ENCODE measurements at regions not wholly inside any gene's neighbourhood (a gene's known extent, or its start where the extent isn't known, plus 50 kb on each side); places are given as distances from the start of the nearest gene placed in this dataset.

DNA sequence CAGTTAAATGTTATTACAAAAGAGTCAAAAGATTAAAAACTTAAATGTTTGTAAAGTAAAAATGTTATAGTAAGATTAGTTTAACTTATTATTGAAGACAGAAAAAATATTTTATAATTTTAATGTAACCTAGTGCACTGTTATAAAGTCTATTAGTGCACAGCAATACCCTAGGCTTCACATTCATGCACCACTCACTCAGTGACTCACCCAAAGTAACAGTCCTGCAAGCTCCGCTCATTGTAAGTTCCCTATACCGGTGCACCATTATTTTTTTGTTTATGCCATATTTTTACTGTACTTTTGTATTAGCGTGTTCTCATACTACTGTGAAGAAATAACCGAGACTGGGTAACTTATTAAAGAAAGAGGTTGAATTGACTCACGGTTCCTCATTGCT, 759.7 kb upstream of the CDH7 start:
- TF ChIP-seq, protein P1, sequence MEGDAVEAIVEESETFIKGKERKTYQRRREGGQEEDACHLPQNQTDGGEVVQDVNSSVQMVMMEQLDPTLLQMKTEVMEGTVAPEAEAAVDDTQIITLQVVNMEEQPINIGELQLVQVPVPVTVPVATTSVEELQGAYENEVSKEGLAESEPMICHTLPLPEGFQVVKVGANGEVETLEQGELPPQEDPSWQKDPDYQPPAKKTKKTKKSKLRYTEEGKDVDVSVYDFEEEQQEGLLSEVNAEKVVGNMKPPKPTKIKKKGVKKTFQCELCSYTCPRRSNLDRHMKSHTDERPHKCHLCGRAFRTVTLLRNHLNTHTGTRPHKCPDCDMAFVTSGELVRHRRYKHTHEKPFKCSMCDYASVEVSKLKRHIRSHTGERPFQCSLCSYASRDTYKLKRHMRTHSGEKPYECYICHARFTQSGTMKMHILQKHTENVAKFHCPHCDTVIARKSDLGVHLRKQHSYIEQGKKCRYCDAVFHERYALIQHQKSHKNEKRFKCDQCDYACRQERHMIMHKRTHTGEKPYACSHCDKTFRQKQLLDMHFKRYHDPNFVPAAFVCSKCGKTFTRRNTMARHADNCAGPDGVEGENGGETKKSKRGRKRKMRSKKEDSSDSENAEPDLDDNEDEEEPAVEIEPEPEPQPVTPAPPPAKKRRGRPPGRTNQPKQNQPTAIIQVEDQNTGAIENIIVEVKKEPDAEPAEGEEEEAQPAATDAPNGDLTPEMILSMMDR (conservative IDR thresholded peaks at IDR 0.05): no peak
- no peak for TF ChIP-seq ZFX (IDR thresholded peaks at IDR 0.05)
